VCaP (cell line): ENCODE measurements at regions not wholly inside any gene's neighbourhood (a gene's known extent, or its start where the extent isn't known, plus 50 kb on each side); places are given as distances from the start of the nearest gene placed in this dataset.

Experiments
- H3K27ac ChIP-seq: fragments of 450-650 bp; 2 replicates; pipeline ENCODE4 v1.5.1; 2017
- TF ChIP-seq, protein P1 (sequence below): fragments of 450-650 bp; conservative IDR thresholded peaks from 2 replicates; pipeline ENCODE4 v1.5.1; 2017; ENCODE audit warnings: mild to moderate bottlenecking, moderate library complexity

DNA sequence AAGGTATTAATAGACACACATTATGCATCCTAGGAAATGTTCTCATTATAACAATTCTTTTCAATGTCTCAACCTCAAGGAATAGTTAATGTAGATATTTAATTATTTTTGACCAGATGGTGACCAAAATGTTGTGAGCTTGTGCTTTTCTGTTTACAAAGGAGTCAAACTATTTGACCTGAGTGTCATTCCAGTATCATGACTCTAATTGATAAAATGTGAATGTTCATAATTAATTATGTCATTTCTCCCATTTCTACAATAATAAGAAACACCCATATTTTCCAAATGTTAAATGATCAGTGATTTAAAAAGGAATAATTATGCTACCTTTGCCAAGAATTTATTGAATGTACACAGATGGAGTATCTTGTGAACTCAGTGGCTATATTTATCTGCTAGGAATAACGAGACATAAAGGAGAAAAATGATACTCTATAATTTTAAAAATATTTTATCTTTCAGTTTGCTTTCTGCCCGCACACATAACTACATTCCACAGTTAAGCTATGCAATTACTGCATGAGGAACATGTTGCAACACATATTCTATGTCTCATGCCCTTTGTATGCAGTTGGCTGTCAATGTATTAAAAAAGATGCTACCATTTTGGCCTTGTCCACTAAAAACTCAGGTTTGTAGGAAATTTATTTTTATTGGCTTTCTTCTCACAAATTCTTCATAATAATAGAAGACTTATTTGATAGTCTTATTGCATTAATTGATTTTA is 376.7 kb upstream of the CCDC179 start:
- TF ChIP-seq, protein P1, sequence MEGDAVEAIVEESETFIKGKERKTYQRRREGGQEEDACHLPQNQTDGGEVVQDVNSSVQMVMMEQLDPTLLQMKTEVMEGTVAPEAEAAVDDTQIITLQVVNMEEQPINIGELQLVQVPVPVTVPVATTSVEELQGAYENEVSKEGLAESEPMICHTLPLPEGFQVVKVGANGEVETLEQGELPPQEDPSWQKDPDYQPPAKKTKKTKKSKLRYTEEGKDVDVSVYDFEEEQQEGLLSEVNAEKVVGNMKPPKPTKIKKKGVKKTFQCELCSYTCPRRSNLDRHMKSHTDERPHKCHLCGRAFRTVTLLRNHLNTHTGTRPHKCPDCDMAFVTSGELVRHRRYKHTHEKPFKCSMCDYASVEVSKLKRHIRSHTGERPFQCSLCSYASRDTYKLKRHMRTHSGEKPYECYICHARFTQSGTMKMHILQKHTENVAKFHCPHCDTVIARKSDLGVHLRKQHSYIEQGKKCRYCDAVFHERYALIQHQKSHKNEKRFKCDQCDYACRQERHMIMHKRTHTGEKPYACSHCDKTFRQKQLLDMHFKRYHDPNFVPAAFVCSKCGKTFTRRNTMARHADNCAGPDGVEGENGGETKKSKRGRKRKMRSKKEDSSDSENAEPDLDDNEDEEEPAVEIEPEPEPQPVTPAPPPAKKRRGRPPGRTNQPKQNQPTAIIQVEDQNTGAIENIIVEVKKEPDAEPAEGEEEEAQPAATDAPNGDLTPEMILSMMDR, result no peak
- H3K27ac ChIP-seq, result no peak overlapping the region

- no peak overlapping the region for H3K27ac ChIP-seq
- TF ChIP-seq, protein P1, result no peak
Measured at GRCh38 chr11:23252426-23252825, 392.2 kb upstream of the CCDC179 start.

DNA sequence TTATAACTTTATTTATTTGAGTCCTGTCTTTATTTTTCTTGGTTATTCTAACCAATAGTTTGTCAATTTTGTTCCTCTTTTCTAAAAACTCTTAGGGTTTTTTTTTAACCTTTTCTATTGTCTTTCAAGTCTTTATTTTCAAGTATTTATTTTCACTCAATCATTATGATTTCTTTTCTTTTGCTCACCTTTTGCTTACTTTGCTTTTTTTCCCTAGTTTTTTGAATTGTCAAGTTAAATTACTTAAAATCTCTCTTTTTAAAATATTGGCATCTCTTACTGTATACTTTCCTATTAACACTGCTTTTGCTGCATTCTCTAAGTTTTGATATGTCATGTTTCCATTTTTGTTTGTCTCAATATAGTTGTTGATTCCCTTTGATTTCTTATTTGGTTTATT is 396.8 kb upstream of the CCDC179 start:
- no peak overlapping the region for H3K27ac ChIP-seq
- TF ChIP-seq, protein P1, result no peak

DNA sequence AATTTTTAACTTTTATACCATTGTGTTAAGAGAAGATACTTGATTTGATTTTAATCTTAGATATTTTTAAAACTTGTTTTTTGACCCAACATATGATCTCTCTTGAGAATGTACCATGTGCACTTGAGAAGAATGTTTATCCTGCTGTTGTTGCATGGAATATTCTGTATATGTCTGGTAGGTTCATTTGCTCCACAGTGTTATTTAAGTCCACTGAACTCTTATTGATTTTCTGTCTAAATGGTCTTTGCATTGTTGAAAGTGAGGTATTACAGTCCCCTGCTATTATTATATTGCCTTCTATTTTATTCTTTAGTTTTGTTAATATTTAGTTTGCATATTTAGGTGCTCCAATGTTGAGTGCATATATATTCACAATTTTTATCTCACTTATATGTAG is 397.3 kb upstream of the CCDC179 start:
- no peak overlapping the region for H3K27ac ChIP-seq
- TF ChIP-seq, protein P1, result no peak

- H3K27ac ChIP-seq, result no peak overlapping the region
- TF ChIP-seq, protein P1, result no peak
Measured at GRCh38 chr11:23263466-23263865, 403.2 kb upstream of the CCDC179 start.

GRCh38 chr11:23272095-23272494 is 411.8 kb upstream of the CCDC179 start:
- H3K27ac ChIP-seq, result no peak overlapping the region
- TF ChIP-seq, protein P1, result no peak

DNA sequence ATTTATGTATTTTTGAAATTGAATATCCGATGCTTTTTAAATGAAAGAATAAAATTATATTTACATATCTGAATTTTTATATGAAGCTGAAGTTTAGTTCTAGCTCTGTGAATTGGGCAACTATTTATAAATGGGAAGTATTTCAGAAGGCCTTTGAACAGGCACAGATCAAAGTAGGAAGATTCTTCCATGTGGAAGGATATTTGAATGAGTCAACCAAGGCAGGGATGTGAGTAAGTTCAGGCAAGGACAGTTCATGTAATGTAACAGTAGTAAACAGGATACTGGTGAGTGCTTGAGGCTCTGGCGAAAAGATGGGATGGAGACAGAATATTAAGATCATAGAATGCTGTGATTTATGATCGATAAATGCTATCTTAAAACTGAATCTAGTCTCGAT is 417.8 kb upstream of the CCDC179 start:
- TF ChIP-seq, protein P1, result no peak

More for the DNA sequence above, 417.8 kb upstream of the CCDC179 start:
- H3K27ac ChIP-seq, result no peak overlapping the region
